GM12865 (cell line): ENCODE measurements at regions not wholly inside any gene's neighbourhood (a gene's known extent, or its start where the extent isn't known, plus 50 kb on each side); places are given as distances from the start of the nearest gene placed in this dataset.
A peak's percentile ranks its signal among the peaks of the same experiment; 100 is the strongest.

Source experiments
- DNase-seq: peaks from one replicate; pipeline ENCODE4 v3.0.0; 2010; ENCODE audit warnings: low read depth
- H3K4me3 ChIP-seq: 2 replicates; pipeline ENCODE4 v1.5.1; 2011; ENCODE audit warnings: mild to moderate bottlenecking, low read depth, low read length, control low read depth
- CTCF ChIP-seq: IDR thresholded peaks from 2 replicates; pipeline ENCODE4 v1.5.1; 2011; ENCODE audit warnings: low read length, control low read depth, low read depth, inconsistent platforms; ENCODE audit not compliant: insufficient read depth; ENCODE audit errors: missing control alignments

DNA sequence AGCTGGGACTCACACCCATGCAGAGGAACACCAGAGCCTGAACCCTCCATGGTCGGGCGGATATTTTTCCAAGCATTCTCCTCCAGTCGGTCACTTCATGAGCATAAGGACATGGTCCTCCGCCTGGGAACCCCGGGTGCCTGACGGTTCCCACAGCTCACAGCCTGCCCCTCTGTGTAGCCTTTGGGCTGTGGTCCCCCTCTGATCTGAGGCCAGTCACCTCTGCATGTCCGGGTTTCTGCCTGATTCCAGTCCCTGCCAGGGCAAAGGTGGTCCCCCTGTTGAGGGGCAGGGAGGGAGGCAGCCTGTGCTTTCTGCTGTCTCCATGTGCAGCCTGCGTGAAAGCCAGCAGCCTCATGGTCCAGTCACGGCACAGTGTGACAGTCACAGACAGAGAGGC lies 76.6 kb upstream of the KLF13 start:
- DNase-seq: no peak
- TF ChIP-seq CTCF: no peak
- H3K4me3 ChIP-seq: no peak overlapping the region

- DNase-seq: no peak
- H3K4me3 ChIP-seq: no peak overlapping the region
- no peak for TF ChIP-seq CTCF
Measured at GRCh38 chr15:31251165-31251564, 75.5 kb upstream of the KLF13 start.

- H3K4me3 ChIP-seq: no peak overlapping the region
Measured at GRCh38 chr15:31252171-31252785, 74.4 kb upstream of the KLF13 start.

GRCh38 chr15:31254431-31255175 lies 72.0 kb upstream of the KLF13 start:
- TF ChIP-seq CTCF: no peak
- DNase-seq: peak; percentile 45
- H3K4me3 ChIP-seq: no peak overlapping the region

More at GRCh38 chr15:31252171-31252785, 74.4 kb upstream of the KLF13 start:
- DNase-seq: no peak
- TF ChIP-seq CTCF: no peak

DNA sequence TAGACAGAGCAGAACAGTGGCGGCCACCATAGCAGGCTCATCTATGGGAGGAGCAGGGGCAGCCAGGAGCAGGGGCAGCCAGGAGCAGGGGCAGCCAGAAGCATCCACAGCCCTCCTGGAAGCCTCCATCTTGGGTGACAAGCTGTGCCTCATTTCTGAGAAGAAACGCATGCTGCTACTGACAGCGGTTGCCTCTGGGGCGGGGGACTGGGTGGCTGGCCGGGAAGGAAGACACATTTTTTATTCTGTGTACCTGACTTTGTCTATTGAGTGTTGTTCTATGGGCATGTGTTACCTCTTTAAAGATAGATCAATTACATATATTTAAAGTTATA lies 71.5 kb upstream of the KLF13 start:
- no peak for DNase-seq
- no peak for TF ChIP-seq CTCF

GRCh38 chr15:31255732-31256377 lies 70.8 kb upstream of the KLF13 start:
- DNase-seq: peak; percentile 89
- no peak for TF ChIP-seq CTCF
- no peak overlapping the region; the same call in 1 of the 2 replicates for H3K4me3 ChIP-seq

More for the DNA sequence above, 71.5 kb upstream of the KLF13 start:
- no peak overlapping the region for H3K4me3 ChIP-seq
